IPS DF 6.9 (cell line): ENCODE measurements at regions not wholly inside any gene's neighbourhood (a gene's known extent, or its start where the extent isn't known, plus 50 kb on each side); places are given as distances from the start of the nearest gene placed in this dataset.

Source experiments
- DNase-seq: peaks from one replicate; pipeline ENCODE4 v3.0.0-alpha.2; 2013; ENCODE audit warnings: low read depth, low spot score
- H3K27ac ChIP-seq: one replicate; pipeline ENCODE4 v1.5.1; 2013; ENCODE audit warnings: low read length, control low read depth
- H3K27me3 ChIP-seq: 2 replicates; pipeline ENCODE4 v1.6.1; 2013; ENCODE audit warnings: mild to moderate bottlenecking, low read length; ENCODE audit not compliant: control insufficient read depth, insufficient read depth
- H3K36me3 ChIP-seq: 2 replicates; pipeline ENCODE4 v1.6.1; 2013; ENCODE audit warnings: low read length; ENCODE audit not compliant: control insufficient read depth, insufficient read depth
- H3K4me1 ChIP-seq: 2 replicates; pipeline ENCODE4 v1.6.1; 2013; ENCODE audit warnings: low read length; ENCODE audit not compliant: control insufficient read depth, insufficient read depth
- H3K4me3 ChIP-seq: 2 replicates; pipeline ENCODE4 v1.5.1; 2013; ENCODE audit warnings: mild to moderate bottlenecking, low read length
- H3K9me3 ChIP-seq: 2 replicates; pipeline ENCODE4 v1.6.1; 2013; ENCODE audit warnings: low read length, inconsistent platforms; ENCODE audit not compliant: control insufficient read depth, insufficient read depth
- WGBS: extraction: QIAGEN DNeasy Blood & Tissue Kit; methylation state at CpG from one replicate; pipeline ENCODE4 v1.1.7; 2013; ENCODE audit warnings: mixed read lengths, missing lambda C conversion rate; ENCODE audit not compliant: insufficient read length, insufficient coverage; 5-methylcytosine and 5-hydroxymethylcytosine counted together

DNA sequence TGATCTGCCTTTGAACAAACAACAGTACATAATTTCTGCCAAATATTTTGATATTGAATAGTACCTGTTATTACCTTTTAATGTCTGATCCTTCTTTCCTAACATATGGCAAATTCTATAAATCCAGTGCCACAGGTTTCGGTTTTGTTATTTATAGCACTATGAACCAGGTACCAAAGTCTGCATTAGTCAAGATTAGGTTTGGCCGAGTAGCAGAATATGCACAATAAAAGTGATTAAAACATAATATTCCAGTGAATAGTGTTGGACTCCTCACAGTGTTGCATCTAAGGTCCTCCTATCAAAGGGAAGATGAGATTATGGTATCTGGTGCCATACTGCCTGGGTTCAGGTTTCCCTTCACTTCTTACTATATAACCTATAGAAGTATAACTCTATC, 599.0 kb downstream of the ZPLD1 start:
- no peaks in the 10 kb centered on the region for H3K4me1 ChIP-seq
- H3K4me3 ChIP-seq = no peak overlapping the region
- WGBS = no CpG with 5 or more reads among the region's 2 CpGs
- H3K27ac ChIP-seq = no peak overlapping the region
- no peaks in the 10 kb centered on the region for H3K36me3 ChIP-seq
- no peak for DNase-seq
- H3K9me3 ChIP-seq = no peaks in the 10 kb centered on the region
- no peaks in the 10 kb centered on the region for H3K27me3 ChIP-seq

- H3K4me1 ChIP-seq = no peaks in the 10 kb centered on the region
- H3K36me3 ChIP-seq = no peaks in the 10 kb centered on the region
- WGBS = no CpG with 5 or more reads among the region's 2 CpGs
- H3K27ac ChIP-seq = no peak overlapping the region
- H3K4me3 ChIP-seq = no peak overlapping the region
- DNase-seq = no peak
- no peaks in the 10 kb centered on the region for H3K27me3 ChIP-seq
- no peaks in the 10 kb centered on the region for H3K9me3 ChIP-seq
Observed at GRCh38 chr3:103047640-103048039, 612.8 kb downstream of the ZPLD1 start.

- no CpG with 5 or more reads among the region's 5 CpGs for WGBS
- H3K27me3 ChIP-seq = no peaks in the 10 kb centered on the region
- DNase-seq = no peak
- no peaks in the 10 kb centered on the region for H3K9me3 ChIP-seq
- H3K4me1 ChIP-seq = no peaks in the 10 kb centered on the region
- no peaks in the 10 kb centered on the region for H3K36me3 ChIP-seq
- H3K27ac ChIP-seq = no peak overlapping the region
- H3K4me3 ChIP-seq = no peak overlapping the region
Observed at GRCh38 chr3:103048068-103048722, 613.4 kb downstream of the ZPLD1 start.

DNA sequence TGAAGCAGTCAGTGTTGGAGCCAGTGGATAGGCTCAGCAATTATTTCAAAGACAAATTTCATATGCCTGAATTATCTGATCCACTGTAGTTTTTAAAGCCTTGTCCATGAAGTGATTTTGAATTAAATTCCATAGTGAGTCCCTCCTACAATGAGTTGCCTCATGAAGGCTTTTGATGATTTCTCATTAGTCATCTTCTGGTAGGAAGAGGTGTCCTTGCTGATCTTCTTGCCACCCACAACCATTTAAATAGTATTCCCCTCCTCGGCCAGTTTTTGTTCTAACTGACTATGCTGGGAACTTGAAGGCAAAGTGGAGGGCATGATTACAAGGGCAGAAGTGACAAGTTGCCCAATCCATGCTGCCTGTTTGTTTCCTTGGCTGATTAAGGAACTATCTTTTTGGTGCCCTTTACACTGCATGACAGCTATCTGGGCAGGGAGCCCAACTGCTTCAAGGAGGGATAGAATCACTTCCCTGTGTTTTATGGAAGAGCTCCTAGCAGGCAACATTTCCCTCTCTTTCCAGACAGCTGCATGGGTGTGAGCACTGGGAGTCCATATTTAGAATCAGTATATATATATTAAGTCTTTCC, 617.5 kb downstream of the ZPLD1 start:
- Histone ChIP-seq H3K4me1 (no peaks in the 10 kb centered on the region), H3K27ac (no peak overlapping the region), H3K36me3 (no peaks in the 10 kb centered on the region), H3K9me3 (no peaks in the 10 kb centered on the region), H3K4me3 (no peak overlapping the region), H3K27me3 (no peaks in the 10 kb centered on the region)
- DNase-seq = no peak
- no CpG with 5 or more reads among the region's 1 CpG for WGBS

DNA sequence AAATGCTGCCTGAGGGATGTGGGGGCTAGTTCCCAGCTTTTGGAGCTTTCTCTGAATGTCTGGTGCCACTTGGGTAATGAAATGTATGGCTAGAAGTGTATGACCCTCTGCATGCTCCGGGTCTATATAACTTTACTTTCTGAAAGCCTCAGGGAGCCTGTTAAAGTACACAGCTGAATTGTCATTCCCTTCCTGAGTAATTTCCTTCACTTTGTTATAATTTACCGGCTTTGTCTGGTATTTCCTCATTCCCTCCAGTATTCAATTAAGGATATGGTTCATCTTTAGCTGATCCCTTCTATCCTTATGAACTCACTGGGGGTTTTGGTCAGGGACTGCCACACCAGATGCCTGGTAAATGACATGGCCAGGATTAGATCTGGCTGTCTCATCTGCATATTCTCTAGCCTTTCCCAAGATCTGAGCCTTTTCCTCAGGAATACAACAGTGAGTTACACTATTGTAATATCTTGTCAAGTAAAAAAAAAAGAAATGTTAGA, 620.3 kb downstream of the ZPLD1 start:
- H3K27ac ChIP-seq = no peak overlapping the region
- H3K27me3 ChIP-seq = no peaks in the 10 kb centered on the region
- H3K9me3 ChIP-seq = no peaks in the 10 kb centered on the region
- H3K4me3 ChIP-seq = no peak overlapping the region
- no peak for DNase-seq
- H3K4me1 ChIP-seq = no peaks in the 10 kb centered on the region
- no CpG with 5 or more reads among the region's 2 CpGs for WGBS
- no peaks in the 10 kb centered on the region for H3K36me3 ChIP-seq

- H3K27ac ChIP-seq = no peak overlapping the region
- H3K27me3 ChIP-seq = no peaks in the 10 kb centered on the region
- no peaks in the 10 kb centered on the region for H3K36me3 ChIP-seq
- H3K9me3 ChIP-seq = no peaks in the 10 kb centered on the region
- WGBS = no CpG with 5 or more reads among the region's 3 CpGs
- H3K4me1 ChIP-seq = no peaks in the 10 kb centered on the region
- no peak for DNase-seq
- no peak overlapping the region for H3K4me3 ChIP-seq
Observed at GRCh38 chr3:103056542-103056941, 621.7 kb downstream of the ZPLD1 start.

GRCh38 chr3:103057003-103057402, 622.2 kb downstream of the ZPLD1 start:
- no peaks in the 10 kb centered on the region for H3K9me3 ChIP-seq
- no peak overlapping the region for H3K27ac ChIP-seq
- H3K27me3 ChIP-seq = no peaks in the 10 kb centered on the region
- H3K4me1 ChIP-seq = no peaks in the 10 kb centered on the region
- H3K36me3 ChIP-seq = no peaks in the 10 kb centered on the region
- WGBS = no CpG with 5 or more reads among the region's 6 CpGs
- H3K4me3 ChIP-seq = no peak overlapping the region
- no peak for DNase-seq

DNA sequence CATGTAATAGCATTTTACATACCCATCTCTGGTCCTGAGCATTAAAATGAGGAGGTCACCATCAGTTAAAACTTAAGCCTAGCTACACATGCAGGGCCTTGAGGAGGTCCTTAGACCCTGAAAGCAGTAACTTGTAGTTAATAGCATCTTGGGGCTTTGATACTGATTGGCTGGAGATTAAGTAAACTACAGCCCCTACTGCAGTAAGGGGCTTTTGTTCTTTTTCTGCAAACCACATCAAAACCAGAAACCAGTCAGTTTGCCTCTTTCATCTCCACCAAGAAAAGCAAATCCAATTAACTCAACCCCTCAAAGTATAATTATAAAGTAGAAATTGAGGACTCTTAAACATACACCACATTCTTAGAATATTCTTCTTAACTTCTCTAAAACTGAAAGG, 622.7 kb downstream of the ZPLD1 start:
- Histone ChIP-seq H3K4me3 (no peak overlapping the region), H3K36me3 (no peaks in the 10 kb centered on the region), H3K9me3 (no peaks in the 10 kb centered on the region), H3K4me1 (no peaks in the 10 kb centered on the region), H3K27ac (no peak overlapping the region), H3K27me3 (no peaks in the 10 kb centered on the region)
- DNase-seq = no peak

DNA sequence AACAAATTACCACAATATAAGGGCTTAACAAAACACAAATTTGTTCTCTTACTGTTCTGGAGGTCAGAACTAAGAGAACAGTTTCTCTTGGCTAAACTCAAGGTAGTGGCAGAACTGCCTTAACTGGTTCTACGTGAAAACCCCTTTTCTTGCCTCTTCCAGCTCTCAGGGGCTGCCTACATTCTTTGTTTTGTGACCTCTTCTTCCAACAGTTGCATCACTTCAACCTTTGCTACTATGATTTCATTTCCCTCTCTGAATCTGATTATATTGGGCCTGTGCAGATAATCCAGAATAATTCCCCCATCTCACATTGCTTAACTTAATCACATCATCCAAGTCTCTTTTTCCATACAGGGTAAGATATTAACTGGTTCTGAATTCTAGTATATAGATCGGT, 624.6 kb downstream of the ZPLD1 start:
- no peak overlapping the region for H3K27ac ChIP-seq
- H3K4me1 ChIP-seq = no peaks in the 10 kb centered on the region
- WGBS = no CpG with 5 or more reads among the region's 2 CpGs
- H3K36me3 ChIP-seq = no peaks in the 10 kb centered on the region
- no peaks in the 10 kb centered on the region for H3K9me3 ChIP-seq
- DNase-seq = no peak
- no peak overlapping the region for H3K4me3 ChIP-seq
- no peaks in the 10 kb centered on the region for H3K27me3 ChIP-seq

DNA sequence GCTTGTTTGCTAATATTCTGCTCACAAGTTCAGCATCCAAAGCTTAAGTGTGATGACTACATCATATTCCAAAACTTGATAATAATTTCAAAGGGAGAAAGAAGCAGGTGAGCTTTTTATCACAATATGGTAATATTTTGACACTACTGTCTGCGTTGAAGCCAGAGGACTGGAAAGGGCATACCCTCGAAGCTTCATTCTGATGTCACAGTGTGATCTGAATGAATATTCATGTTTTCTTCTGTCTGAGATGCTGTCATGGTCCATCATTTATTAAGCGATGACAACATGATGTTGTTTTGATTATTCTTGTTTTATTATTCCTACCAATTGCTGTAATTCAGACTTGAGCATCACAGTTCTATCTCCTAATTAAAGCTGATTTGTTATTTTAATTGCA, 625.4 kb downstream of the ZPLD1 start:
- no CpG with 5 or more reads among the region's 3 CpGs for WGBS
- Histone ChIP-seq H3K4me3 (no peak overlapping the region), H3K4me1 (no peaks in the 10 kb centered on the region), H3K36me3 (no peaks in the 10 kb centered on the region), H3K27ac (no peak overlapping the region), H3K9me3 (no peaks in the 10 kb centered on the region), H3K27me3 (no peaks in the 10 kb centered on the region)
- DNase-seq = no peak

- DNase-seq = no peak
- no peak overlapping the region for H3K4me3 ChIP-seq
- no peak overlapping the region for H3K27ac ChIP-seq
- no peaks in the 10 kb centered on the region for H3K4me1 ChIP-seq
- H3K36me3 ChIP-seq = no peaks in the 10 kb centered on the region
- no peaks in the 10 kb centered on the region for H3K27me3 ChIP-seq
- H3K9me3 ChIP-seq = no peaks in the 10 kb centered on the region
- no CpG with 5 or more reads among the region's 2 CpGs for WGBS
Observed at GRCh38 chr3:103067963-103068362, 633.1 kb downstream of the ZPLD1 start.
